Activated CD8-positive, alpha-beta memory T cell treated with anti-CD3 and anti-CD28 coated beads, Interleukin-2, amount 10 ng/mL, durations not matched to agents 7 days and 5 days (primary cell): ENCODE measurements at regions not wholly inside any gene's neighbourhood (a gene's known extent, or its start where the extent isn't known, plus 50 kb on each side); places are given as distances from the start of the nearest gene placed in this dataset.

ENCODE experiments used
- ATAC-seq: fragments of 150-1000 bp; cut with Tn5 transposase; one replicate; pipeline ENCODE4 v1.10.0; 2021; ENCODE audit warnings: moderate library complexity
- CTCF ChIA-PET: fragments of 350-600 bp; sonication (Branson Sonifier 250); formaldehyde crosslinking; loops from one replicate; lab custom pipeline; 2021; ENCODE audit warnings: antibody characterized with exemption; lab: Charles Lee
- DNase-seq: peaks from one replicate; pipeline ENCODE4 v3.0.0-alpha.2; 2020
- H3K27ac Mint-ChIP-seq: one replicate; pipeline ENCODE4 v1.8.0; 2021; ENCODE audit warnings: mild to moderate bottlenecking, mixed read lengths
- H3K27me3 Mint-ChIP-seq: one replicate; pipeline ENCODE4 v1.8.0; 2021; ENCODE audit warnings: mixed read lengths
- H3K36me3 Mint-ChIP-seq: one replicate; pipeline ENCODE4 v1.8.0; 2021; ENCODE audit warnings: mild to moderate bottlenecking, mixed read lengths
- H3K4me1 Mint-ChIP-seq: one replicate; pipeline ENCODE4 v1.8.0; 2021; ENCODE audit warnings: mixed read lengths
- H3K4me3 Mint-ChIP-seq: one replicate; pipeline ENCODE4 v1.8.0; 2021; ENCODE audit warnings: mild to moderate bottlenecking, moderate library complexity, mixed read lengths
- H3K9me3 Mint-ChIP-seq: one replicate; pipeline ENCODE4 v1.8.0; 2022; ENCODE audit warnings: low read depth, mixed read lengths

DNA sequence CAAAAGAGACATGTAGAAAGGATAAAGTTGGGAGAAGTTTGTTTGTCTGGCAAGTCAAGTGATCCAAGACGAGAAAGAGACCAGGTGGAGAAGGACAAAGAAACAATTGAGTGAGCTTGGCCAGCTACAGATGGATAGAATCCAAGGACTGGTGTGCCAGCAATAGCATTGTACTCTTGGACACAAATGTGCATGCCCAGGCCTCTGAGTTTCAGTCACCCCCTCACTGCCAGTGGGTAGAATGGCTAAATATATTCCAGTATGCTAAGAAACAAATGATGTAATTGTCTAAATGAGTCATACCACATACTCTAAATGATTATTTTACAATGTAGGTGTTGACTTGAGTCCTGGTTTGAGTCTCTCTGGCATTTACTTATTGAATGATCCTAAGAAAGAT, 881.3 kb downstream of the LRRTM4 start:
- no peak overlapping the region for H3K27ac Mint-ChIP-seq
- H3K27me3 Mint-ChIP-seq: no peaks in the 10 kb centered on the region
- CTCF ChIA-PET: no interaction called here
- H3K4me1 Mint-ChIP-seq: no peaks in the 10 kb centered on the region
- DNase-seq (no peak), ATAC-seq (no peak)
- peaks cover 12% of the 10 kb centered on the region for H3K9me3 Mint-ChIP-seq
- no peaks in the 10 kb centered on the region for H3K36me3 Mint-ChIP-seq
- no peak overlapping the region for H3K4me3 Mint-ChIP-seq

DNA sequence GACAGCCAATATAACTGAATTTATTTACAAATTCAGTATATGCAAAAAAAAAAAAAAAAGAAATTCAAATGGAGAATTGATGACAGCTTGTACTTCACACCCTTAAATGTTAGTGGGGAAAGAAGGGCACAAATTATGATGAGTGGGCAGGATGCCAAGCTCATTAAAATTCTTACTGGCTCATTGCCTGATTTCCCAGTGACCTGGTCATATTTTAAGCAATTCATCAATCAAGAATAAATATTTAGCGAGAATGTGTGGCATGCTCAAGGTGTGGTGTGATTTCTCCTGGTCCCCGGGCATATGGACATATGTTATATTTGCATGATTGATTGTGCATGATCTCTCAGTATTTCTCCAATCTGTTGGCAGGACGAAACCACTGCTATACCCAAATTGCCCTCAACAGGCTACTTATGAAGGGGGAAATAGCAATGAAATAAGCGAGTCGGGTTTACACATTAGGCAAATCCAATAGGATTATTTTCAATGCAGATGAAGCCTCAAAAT, 883.0 kb downstream of the LRRTM4 start:
- no peak overlapping the region for H3K4me3 Mint-ChIP-seq
- H3K9me3 Mint-ChIP-seq: peaks cover 12% of the 10 kb centered on the region
- CTCF ChIA-PET: no interaction called here
- H3K27me3 Mint-ChIP-seq: no peaks in the 10 kb centered on the region
- H3K4me1 Mint-ChIP-seq: no peaks in the 10 kb centered on the region
- no peak for ATAC-seq
- no peak for DNase-seq
- H3K27ac Mint-ChIP-seq: no peak overlapping the region
- no peaks in the 10 kb centered on the region for H3K36me3 Mint-ChIP-seq

- Mint-ChIP-seq H3K9me3 (peaks cover 8% of the 10 kb centered on the region), H3K36me3 (no peaks in the 10 kb centered on the region), H3K4me3 (no peak overlapping the region), H3K27ac (no peak overlapping the region), H3K4me1 (no peaks in the 10 kb centered on the region), H3K27me3 (no peaks in the 10 kb centered on the region)
- ATAC-seq (no peak), DNase-seq (no peak)
- CTCF ChIA-PET: no interaction called here
Observed at GRCh38 chr2:76633276-76633921, 888.8 kb downstream of the LRRTM4 start.

DNA sequence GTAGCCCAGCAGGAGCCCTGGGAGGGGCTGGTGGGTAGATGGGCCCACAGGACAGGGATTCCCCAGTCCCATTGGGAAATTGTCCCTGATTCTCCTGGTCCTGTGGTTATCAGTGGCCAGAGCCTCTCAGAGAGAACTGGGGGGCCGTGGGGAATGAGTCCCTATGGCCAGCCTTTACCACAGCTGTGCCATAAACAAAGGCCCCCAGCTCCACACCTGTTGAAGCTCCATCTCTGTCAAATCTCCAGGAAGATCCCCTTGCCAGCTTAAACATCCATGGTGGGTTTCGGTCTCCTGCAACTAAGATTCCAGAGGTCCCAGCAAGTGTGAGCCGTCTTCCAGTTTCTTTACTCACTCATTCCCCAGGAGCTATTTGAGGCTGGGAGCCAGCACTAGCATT, 897.1 kb downstream of the LRRTM4 start:
- no peak for ATAC-seq
- Mint-ChIP-seq H3K27ac (no peak overlapping the region), H3K36me3 (no peaks in the 10 kb centered on the region), H3K27me3 (no peaks in the 10 kb centered on the region), H3K9me3 (peaks cover 23% of the 10 kb centered on the region), H3K4me3 (no peak overlapping the region), H3K4me1 (no peaks in the 10 kb centered on the region)
- CTCF ChIA-PET: no interaction called here
- DNase-seq: no peak

DNA sequence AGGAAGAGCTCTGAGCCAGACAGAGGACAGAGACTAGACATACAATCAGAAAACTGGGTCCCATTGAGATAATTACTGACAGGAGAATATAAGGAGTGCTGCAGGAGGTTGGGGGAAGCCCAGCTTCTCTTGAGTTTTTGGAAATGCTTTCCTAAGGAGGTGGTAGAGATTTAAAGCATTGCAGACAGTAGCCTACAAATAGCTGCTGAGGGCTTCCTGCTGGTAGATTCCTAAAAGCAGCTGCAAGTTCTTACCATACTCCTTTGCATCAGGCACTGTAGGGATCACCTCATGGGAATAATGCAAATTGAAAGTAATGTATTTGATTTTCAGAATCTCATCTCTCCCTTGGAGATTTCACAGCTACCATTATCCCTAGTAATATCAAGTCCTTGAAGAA, 902.6 kb upstream of the GCFC2 start:
- Mint-ChIP-seq H3K36me3 (no peaks in the 10 kb centered on the region), H3K27ac (no peak overlapping the region), H3K4me3 (no peak overlapping the region), H3K27me3 (no peaks in the 10 kb centered on the region), H3K9me3 (peaks cover 2% of the 10 kb centered on the region), H3K4me1 (no peaks in the 10 kb centered on the region)
- CTCF ChIA-PET: no interaction called here
- ATAC-seq: no peak
- DNase-seq: no peak

DNA sequence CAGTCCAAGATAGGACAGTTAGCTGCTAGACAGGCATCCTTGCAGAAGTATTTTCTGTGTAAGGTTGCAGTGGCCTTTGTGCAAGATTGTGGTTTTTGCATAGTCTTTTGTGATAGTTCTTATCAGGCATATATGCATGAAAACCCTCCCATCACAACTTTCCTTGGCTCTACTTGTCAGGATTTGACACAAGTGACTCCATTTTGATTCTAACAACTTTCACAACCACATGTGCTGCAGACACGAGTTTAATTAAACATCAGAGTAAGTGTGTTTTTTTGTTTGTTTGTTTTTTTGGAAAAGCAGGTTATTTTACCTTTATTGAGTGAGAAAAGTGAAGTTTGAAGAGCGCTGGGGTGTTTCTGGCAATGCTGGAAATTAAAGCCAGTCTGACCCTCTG, 902.0 kb upstream of the GCFC2 start:
- Mint-ChIP-seq H3K36me3 (no peaks in the 10 kb centered on the region), H3K27ac (no peak overlapping the region), H3K4me1 (no peaks in the 10 kb centered on the region), H3K27me3 (no peaks in the 10 kb centered on the region), H3K9me3 (no peaks in the 10 kb centered on the region), H3K4me3 (no peak overlapping the region)
- ATAC-seq (no peak), DNase-seq (no peak)
- CTCF ChIA-PET: no interaction called here

DNA sequence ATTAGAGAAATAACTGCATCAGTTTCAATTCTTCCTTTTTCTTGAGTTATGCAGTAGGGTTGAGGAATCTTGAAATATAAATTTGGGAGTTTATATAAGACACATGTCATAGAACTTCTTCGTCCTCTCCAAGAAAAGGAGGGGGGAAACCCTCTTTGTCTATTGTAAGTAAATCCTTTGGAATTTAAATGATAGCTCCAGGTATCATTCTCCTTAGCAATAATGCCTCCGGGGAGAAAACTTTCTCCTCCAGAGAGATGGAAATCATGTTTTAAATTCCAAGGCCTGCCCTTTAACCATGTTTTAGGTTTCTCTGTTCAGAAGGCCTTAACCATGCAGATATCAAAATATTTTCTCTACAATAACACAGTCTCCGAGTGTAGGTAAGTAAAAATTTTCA, 899.7 kb upstream of the GCFC2 start:
- no peak overlapping the region for H3K27ac Mint-ChIP-seq
- H3K27me3 Mint-ChIP-seq: no peaks in the 10 kb centered on the region
- CTCF ChIA-PET: no interaction called here

GRCh38 chr2:76599732-76600368, 889.1 kb upstream of the GCFC2 start:
- no peak overlapping the region for H3K4me3 Mint-ChIP-seq
- ATAC-seq (no peak), DNase-seq (no peak)
- H3K36me3 Mint-ChIP-seq: no peaks in the 10 kb centered on the region
- no peaks in the 10 kb centered on the region for H3K4me1 Mint-ChIP-seq
- peaks cover 5% of the 10 kb centered on the region for H3K9me3 Mint-ChIP-seq
- H3K27ac Mint-ChIP-seq: no peak overlapping the region
- CTCF ChIA-PET: no interaction called here
- no peaks in the 10 kb centered on the region for H3K27me3 Mint-ChIP-seq

More for the DNA sequence above, 899.7 kb upstream of the GCFC2 start:
- ATAC-seq (no peak), DNase-seq (no peak)
- no peak overlapping the region for H3K4me3 Mint-ChIP-seq
- H3K36me3 Mint-ChIP-seq: no peaks in the 10 kb centered on the region
- H3K9me3 Mint-ChIP-seq: no peaks in the 10 kb centered on the region
- H3K4me1 Mint-ChIP-seq: no peaks in the 10 kb centered on the region

GRCh38 chr2:76584474-76584873, 873.8 kb upstream of the GCFC2 start:
- H3K9me3 Mint-ChIP-seq: peaks cover 2% of the 10 kb centered on the region
- H3K27ac Mint-ChIP-seq: no peak overlapping the region
- ATAC-seq (no peak), DNase-seq (no peak)
- no peaks in the 10 kb centered on the region for H3K36me3 Mint-ChIP-seq
- no peaks in the 10 kb centered on the region for H3K27me3 Mint-ChIP-seq
- H3K4me1 Mint-ChIP-seq: no peaks in the 10 kb centered on the region
- CTCF ChIA-PET: no interaction called here
- no peak overlapping the region for H3K4me3 Mint-ChIP-seq

- Mint-ChIP-seq H3K36me3 (no peaks in the 10 kb centered on the region), H3K4me1 (no peaks in the 10 kb centered on the region), H3K27me3 (no peaks in the 10 kb centered on the region), H3K9me3 (peaks cover 12% of the 10 kb centered on the region), H3K4me3 (no peak overlapping the region), H3K27ac (no peak overlapping the region)
- DNase-seq (no peak), ATAC-seq (no peak)
- CTCF ChIA-PET: no interaction called here
Observed at GRCh38 chr2:76579911-76580310, 869.2 kb upstream of the GCFC2 start.

GRCh38 chr2:76572981-76573380, 862.3 kb upstream of the GCFC2 start:
- Mint-ChIP-seq H3K4me3 (no peak overlapping the region), H3K27me3 (no peaks in the 10 kb centered on the region), H3K4me1 (no peaks in the 10 kb centered on the region), H3K36me3 (no peaks in the 10 kb centered on the region), H3K9me3 (peaks cover 9% of the 10 kb centered on the region), H3K27ac (no peak overlapping the region)
- ATAC-seq (no peak), DNase-seq (no peak)
- CTCF ChIA-PET: no interaction called here

DNA sequence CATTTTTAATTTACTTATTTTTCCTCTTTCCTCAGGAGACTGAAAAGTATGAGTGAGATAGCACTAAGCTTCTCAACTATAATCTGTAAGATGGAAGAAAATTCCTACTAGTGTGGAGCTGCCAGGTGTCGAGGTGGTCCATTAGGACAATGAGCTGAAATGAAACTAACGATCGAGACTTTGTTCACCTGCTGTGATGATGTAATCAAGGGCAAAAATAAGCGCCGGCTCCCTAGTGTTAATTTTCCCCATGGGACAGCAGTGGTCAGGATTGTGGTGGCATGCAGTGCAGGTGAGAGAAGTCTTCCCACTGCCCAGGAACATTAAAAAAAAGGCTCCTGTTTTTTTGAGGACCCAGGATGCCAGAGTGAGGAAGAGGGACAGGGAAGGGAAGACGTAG, 859.1 kb upstream of the GCFC2 start:
- no peaks in the 10 kb centered on the region for H3K4me1 Mint-ChIP-seq
- H3K9me3 Mint-ChIP-seq: no peaks in the 10 kb centered on the region
- H3K36me3 Mint-ChIP-seq: no peaks in the 10 kb centered on the region
- no peak overlapping the region for H3K27ac Mint-ChIP-seq
- ATAC-seq (no peak), DNase-seq (no peak)
- H3K4me3 Mint-ChIP-seq: no peak overlapping the region
- H3K27me3 Mint-ChIP-seq: no peaks in the 10 kb centered on the region
- CTCF ChIA-PET: no interaction called here

GRCh38 chr2:76567478-76567877, 856.8 kb upstream of the GCFC2 start:
- Mint-ChIP-seq H3K4me1 (no peaks in the 10 kb centered on the region), H3K27ac (no peak overlapping the region), H3K9me3 (no peaks in the 10 kb centered on the region), H3K27me3 (no peaks in the 10 kb centered on the region), H3K4me3 (no peak overlapping the region), H3K36me3 (no peaks in the 10 kb centered on the region)
- ATAC-seq (no peak), DNase-seq (no peak)
- CTCF ChIA-PET: no interaction called here

DNA sequence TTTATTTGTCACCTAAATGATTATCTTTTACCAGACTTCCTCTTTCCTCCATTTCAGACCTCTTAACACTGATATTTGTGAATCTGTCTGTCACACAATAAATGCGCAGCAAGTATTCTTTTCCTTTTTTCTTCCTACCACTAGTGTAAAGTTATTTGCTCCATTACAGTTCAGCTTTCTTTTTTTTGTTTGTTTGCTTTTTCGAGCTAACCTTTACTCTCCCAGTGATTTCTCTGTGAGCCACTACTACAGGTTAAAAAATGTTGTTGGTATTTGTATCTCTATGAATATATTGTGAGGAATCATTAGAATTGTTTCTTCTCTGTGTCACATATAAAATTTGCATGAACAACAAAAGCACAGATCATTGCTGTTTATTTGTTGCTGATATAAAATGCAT, 854.0 kb upstream of the GCFC2 start:
- no peak overlapping the region for H3K4me3 Mint-ChIP-seq
- H3K4me1 Mint-ChIP-seq: no peaks in the 10 kb centered on the region
- CTCF ChIA-PET: no interaction called here
- no peaks in the 10 kb centered on the region for H3K36me3 Mint-ChIP-seq
- H3K27me3 Mint-ChIP-seq: no peaks in the 10 kb centered on the region
- no peaks in the 10 kb centered on the region for H3K9me3 Mint-ChIP-seq
- no peak for ATAC-seq
- no peak overlapping the region for H3K27ac Mint-ChIP-seq
- no peak for DNase-seq
